VCaP (cell line): ENCODE measurements at regions not wholly inside any gene's neighbourhood (a gene's known extent, or its start where the extent isn't known, plus 50 kb on each side); places are given as distances from the start of the nearest gene placed in this dataset.

Source experiments
- H3K27ac ChIP-seq: fragments of 450-650 bp; 2 replicates; pipeline ENCODE4 v1.5.1; 2017
- TF ChIP-seq, protein P1 (sequence below): fragments of 450-650 bp; conservative IDR thresholded peaks from 2 replicates; pipeline ENCODE4 v1.5.1; 2017; ENCODE audit warnings: mild to moderate bottlenecking, moderate library complexity

DNA sequence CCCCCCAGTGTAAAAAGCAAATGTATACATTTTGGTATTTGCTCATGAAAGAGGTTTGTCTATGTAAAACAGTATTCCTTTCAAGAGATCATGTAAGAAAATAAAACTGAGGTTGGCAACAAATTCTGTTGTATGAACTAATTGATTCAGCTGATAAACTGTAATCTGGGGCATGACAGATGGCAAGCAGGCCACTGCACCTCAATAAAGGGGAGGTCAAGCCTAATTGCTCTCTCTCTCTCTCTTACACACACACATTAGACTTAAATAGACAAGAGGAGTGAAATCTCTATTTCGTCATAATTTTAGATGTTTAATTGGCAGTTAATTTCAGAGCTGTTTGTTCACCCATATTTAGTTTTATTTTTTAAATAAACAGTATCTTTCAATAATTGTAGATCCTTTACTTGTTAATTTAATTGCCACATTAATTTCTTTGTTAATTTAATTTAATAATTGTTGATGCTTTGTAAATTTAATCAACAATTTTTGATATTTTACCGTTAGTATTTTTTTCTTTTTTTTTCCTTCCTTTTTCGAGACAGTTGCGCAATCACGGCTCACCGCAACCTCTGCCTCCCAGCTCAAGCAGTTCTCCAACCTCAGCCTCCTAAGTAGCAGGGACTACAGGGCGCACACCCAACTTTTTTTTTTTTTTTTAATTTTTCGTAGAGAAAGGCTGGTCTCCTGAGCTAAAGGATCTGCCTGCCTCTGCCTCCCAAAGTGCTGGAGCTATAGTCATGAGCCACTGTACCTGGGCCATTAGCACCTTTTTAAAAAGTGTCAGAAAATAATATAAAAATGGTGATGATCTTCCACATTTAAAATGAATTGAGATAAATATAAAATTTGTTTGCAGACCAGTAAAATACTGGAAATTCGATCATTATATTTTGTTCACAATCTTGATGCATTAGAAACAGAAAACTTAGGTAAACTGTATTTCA is 577.7 kb downstream of the SLC16A7 start:
- no peak overlapping the region; the same call in 1 of the 2 replicates for H3K27ac ChIP-seq

DNA sequence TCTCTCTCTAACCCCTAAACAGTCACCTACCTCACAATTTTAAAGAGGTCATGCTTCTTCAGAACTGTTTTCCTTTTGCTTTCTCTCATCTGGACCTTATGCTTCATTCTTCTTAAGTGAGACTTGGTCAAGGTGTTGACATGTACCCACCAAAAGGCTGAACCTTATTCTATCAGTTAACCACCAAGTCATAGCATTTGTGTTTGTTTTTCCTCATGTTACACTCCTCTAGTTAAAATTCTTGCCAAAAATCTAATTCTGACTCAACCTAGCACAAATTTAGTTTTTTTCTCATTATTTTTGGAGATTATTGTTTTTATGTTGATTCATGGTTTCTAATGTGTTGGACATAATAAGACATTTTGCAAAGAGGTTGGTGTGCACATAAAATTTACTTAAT is 578.6 kb downstream of the SLC16A7 start:
- TF ChIP-seq, protein P1, sequence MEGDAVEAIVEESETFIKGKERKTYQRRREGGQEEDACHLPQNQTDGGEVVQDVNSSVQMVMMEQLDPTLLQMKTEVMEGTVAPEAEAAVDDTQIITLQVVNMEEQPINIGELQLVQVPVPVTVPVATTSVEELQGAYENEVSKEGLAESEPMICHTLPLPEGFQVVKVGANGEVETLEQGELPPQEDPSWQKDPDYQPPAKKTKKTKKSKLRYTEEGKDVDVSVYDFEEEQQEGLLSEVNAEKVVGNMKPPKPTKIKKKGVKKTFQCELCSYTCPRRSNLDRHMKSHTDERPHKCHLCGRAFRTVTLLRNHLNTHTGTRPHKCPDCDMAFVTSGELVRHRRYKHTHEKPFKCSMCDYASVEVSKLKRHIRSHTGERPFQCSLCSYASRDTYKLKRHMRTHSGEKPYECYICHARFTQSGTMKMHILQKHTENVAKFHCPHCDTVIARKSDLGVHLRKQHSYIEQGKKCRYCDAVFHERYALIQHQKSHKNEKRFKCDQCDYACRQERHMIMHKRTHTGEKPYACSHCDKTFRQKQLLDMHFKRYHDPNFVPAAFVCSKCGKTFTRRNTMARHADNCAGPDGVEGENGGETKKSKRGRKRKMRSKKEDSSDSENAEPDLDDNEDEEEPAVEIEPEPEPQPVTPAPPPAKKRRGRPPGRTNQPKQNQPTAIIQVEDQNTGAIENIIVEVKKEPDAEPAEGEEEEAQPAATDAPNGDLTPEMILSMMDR: no peak
- H3K27ac ChIP-seq: peak overlapping the region; percentile 37

More for the DNA sequence above, 577.7 kb downstream of the SLC16A7 start:
- TF ChIP-seq, protein P1: no peak

DNA sequence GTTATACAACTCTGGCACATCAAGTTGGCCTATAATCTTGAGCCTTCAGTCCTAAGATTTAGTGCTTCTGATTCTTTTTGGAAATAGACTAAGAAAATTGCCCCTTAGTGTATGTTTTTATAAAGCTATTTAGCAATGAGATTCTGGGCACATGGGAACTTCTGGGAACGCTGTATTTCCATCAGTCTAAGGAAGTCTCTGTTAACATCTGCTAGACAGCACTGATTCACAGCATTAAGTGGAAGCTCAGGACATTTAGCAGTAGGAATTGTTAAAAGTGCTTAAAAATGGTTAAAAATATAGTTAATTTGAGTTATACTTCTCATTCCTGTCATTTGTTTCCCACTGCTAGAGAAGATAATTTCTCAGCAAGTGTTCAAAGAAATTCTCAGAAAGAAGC is 579.1 kb downstream of the SLC16A7 start:
- TF ChIP-seq, protein P1: no peak
- H3K27ac ChIP-seq: peak overlapping the region; percentile 37

DNA sequence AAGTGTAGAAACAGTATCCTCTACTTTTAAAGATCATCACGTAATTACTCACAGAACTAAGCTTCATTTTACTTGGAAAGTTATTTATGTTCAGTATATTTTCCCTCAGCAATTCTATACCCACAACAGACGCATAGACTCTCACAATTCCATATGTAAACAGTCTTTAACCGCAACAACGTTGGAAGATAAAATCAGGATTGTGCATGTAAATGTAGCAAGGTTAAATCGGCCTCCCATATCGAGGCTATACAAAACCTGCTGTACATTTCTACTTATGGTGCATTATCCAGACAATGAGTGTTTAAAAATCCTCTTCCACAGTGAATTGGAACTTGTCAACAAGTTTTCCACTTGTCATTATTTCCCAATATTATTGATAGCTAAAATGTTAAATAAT is 581.1 kb downstream of the SLC16A7 start:
- TF ChIP-seq, protein P1: no peak
- H3K27ac ChIP-seq: no peak overlapping the region

DNA sequence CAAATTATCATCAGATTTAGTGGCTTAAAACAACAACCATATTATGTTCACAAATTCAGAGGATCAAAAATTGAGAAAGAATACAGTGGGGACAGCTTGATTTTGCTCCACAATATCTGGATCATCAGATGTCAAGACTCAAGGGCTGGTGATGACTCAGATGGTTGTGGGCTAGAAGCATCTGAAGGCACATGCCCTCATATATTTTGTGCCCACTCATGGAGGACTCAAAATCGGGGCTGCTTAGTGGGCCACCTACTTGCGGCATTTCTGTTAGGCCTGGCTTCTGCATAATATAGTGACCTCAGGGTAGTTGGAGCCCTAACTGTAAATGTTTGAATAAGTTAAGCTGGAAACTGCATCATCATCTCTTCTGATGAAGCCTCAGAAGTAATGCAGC is 584.5 kb downstream of the SLC16A7 start:
- TF ChIP-seq, protein P1: no peak
- H3K27ac ChIP-seq: no peak overlapping the region

DNA sequence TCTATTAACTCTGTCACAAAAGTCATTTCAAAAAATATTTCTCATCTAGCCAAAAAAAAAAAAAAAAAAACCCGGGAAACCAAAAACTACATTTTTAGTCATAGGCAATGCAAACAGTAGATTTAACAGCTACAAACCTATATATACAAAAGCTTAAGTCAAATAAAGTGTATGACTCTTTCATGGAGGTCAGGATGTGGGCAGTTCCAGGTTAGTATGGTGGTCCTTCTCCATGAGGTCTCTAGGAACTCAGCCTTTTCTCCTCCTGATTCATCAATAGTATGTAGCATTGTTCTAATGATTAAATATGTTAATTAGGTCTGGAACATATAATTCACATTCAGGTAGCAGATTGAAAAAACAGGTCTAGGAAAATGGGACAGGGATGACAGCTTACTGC is 586.5 kb downstream of the SLC16A7 start:
- TF ChIP-seq, protein P1: no peak
- H3K27ac ChIP-seq: no peak overlapping the region

DNA sequence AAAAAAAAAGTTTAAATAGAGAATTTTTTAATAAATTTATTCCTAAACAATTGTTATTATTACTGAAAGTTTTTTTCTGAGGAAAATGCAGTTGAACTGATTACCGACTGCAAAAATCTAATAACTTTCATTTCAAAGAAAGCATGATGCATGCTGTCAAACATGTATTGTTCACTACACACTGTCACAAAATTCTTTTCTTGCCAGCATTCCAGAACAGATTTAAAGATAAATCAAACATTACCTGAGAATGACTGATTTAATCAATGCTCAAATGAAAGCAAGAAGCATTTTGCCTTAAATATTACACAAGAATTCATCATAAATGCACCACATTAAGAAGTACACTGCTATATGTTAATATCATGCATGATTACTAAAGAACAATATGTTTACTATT is 588.3 kb downstream of the SLC16A7 start:
- TF ChIP-seq, protein P1: no peak
- H3K27ac ChIP-seq: no peak overlapping the region
